Astrocyte of the hippocampus (primary cell): ENCODE measurements at regions not wholly inside any gene's neighbourhood (a gene's known extent, or its start where the extent isn't known, plus 50 kb on each side); places are given as distances from the start of the nearest gene placed in this dataset.

Source experiments
- DNase-seq: peaks from one replicate; pipeline ENCODE4 v3.0.0; 2011; ENCODE audit warnings: low read depth, low spot score

DNA sequence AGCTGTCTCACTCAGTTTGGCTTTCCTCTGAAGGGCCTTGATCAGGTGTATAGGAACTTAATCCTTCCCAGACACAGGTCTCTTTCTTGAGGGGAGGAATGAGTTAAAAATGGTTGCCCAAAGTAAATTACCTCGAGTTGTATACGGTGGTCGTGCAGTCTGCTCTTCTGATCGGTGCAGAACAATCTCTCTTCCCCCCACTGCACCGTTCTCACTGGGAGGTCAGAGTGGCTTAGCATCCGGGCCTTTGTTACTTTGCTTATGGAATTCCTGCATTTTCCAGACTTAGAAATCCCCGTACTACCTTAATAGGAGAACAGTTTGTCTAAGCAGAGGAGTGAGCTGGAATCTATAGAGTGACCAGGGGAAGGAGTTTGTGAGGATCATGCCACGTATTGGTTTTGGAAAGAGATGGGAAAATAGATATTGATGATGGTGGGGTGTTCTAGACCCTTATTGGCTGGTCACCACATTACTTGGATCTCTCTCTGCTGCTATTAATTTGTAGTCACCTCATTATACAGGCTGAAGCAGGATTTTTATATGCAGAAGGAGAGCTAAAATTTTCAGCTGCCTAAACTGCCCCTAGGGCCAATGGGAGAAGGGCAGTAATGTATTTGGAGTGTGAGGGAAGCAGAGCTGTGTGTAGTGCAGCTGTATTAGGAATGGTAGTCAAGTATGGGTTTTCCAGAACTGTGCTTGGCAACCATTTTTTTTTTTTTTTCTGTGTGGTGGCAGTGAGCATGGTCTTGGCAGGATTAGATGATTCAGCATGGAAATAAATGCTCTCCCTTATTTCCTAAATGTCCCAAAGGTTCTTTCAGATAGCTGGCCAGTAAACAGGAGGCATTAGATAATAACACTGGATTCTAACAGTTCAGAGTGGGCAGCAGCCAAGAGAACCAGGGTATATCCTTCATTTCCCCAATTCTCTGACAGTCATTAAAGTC, 81.5 kb downstream of the NDUFS5 start:
- peak; percentile 63 for DNase-seq

GRCh38 chr1:39109644-39110043, 83.5 kb downstream of the NDUFS5 start:
- DNase-seq, result no peak

- peak; percentile 91 for DNase-seq
Measured at GRCh38 chr1:39110325-39110851, 84.2 kb downstream of the NDUFS5 start.

GRCh38 chr1:39110882-39111281, 84.7 kb downstream of the NDUFS5 start:
- DNase-seq, result peak; percentile 83

- DNase-seq, result no peak
Measured at GRCh38 chr1:39113109-39113743, 87.1 kb downstream of the NDUFS5 start.

- DNase-seq, result peak; percentile 20
Measured at GRCh38 chr1:39115271-39116110, 89.0 kb upstream of the MACF1 start.

DNA sequence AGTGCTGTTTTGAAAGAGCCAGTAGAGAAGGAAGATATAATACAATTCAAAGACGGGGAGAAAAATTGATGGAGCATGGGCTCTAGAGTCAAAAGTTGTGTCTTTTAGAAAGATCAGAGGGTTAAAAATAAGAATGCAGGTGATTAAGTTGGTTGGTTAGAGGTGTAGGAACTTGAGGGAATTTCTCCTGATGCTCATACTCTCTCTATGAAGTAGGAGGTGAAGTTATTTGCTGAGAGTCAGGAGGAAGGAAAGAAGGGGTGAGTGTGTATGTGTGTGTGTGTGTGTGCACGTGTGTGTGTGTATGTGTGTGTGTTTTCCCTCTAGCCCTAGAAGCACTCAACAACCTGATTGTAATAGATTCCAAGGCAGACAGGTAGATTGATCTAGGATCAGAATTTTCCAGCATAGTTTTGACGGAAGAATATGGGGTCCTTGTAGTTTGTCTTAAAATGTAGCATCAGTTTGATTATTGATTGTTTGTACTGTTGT, 88.3 kb upstream of the MACF1 start:
- no peak for DNase-seq

- DNase-seq, result peak; percentile 65
Measured at GRCh38 chr1:39116860-39117728, 87.4 kb upstream of the MACF1 start.

DNA sequence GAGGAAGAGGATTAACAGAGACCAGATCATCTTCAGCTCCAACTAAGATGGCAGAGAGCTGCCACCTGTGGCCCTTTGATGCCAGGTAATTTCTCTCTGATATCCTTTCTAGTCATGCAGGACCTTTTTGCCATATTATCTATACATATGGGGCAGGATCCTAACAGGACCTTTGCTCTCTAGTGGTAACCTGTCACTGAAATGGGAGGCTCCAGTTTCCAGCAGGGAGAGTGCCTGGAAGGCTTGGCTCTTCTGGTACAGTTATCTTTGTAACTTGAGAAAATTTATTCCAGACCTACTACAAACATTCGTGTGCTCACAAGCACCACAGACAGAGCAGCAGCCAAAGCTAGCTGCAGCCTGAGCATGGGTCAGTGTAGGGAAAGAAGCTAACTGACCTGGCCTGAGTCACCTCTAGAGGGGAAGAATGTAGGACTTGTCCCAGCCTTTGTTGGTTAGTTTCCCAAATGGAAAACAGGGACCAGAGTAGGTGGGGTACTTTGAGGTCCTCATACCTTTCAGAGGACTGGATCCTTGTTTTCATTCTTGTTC, 86.5 kb upstream of the MACF1 start:
- DNase-seq, result no peak

GRCh38 chr1:39122056-39122455, 82.4 kb upstream of the MACF1 start:
- DNase-seq, result no peak

GRCh38 chr1:39124282-39124681, 80.2 kb upstream of the MACF1 start:
- no peak for DNase-seq

DNA sequence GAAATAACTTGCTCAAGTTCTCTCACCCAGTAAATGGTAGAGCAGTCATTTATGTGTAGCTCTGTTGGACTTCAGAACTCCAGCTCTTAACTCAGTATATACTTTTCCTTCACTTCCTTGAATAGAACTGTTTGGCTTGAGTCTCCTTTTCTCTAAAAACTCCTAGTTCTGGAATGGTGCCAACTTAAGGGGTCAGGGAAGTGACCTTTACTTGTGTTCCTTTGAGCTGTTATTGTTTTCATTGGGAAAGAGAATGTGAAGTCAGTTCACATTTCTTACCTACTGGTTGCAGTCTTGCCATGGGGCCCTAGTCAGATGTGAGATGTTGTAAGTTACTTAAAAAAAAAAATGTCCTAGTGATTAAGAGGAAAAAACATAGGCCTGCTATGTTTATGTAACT, 77.0 kb upstream of the MACF1 start:
- DNase-seq, result peak; percentile 29

DNA sequence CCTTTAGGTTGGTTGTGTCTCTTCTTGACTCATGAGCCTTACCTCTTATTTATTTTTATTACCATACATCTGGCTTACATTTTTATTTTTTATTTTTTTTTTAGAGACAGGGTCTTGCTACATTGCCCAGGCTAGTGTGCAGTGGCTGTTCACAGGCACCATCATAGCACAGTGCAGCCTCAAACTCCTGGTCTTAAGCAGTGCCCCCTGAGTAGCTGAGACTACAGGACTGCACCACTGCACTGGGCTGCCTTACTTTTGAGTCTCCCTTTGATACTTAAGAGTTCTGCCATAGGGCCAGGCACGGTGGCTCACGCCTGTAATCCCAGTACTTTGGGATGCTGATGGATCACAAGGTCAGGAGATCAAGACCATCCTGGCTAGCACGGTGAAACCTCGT, 76.4 kb upstream of the MACF1 start:
- DNase-seq, result no peak

DNA sequence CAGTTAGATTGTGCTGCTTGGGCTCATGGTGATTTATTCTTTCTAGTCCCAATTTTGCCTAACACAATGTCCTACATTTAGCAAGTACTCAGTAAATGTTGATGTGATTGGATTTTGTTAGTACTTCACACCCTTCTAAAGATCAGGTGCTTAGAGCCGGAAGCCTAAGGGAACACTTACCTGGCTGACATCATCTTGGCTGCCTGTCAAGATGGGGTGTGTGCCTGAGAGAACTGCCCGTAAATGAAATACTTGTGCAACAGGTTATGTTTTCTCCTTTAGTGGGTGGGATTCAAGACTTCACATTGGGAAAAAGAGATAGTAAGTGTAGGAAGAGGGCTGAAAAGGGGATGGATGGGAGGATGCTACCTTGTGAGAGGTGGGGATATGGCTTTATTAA, 75.5 kb upstream of the MACF1 start:
- DNase-seq, result no peak

- DNase-seq, result peak; percentile 40
Measured at GRCh38 chr1:39129514-39129913, 75.0 kb upstream of the MACF1 start.

DNA sequence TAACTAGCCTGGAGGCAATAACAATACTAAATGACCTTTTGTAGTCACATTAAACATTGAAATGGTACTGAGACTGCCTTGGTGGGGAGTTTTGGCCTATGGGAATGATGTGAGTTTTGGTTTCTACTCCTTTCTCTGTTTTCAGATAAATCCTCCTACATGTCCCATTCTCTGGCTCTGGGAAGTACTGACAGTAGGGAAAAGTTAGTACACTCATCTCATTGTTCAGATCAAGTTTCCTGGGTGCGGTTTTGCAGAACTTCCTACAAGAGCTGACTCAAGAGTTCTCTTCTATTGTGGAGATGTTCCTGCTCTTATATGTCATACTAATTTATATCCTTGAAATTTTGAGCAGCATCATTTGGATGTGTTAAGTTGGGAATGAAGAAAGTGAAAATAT, 74.2 kb upstream of the MACF1 start:
- peak; percentile 34 for DNase-seq

- no peak for DNase-seq
Measured at GRCh38 chr1:39131940-39132339, 72.6 kb upstream of the MACF1 start.

GRCh38 chr1:39132505-39133339, 71.8 kb upstream of the MACF1 start:
- peak; percentile 55 for DNase-seq

- no peak for DNase-seq
Measured at GRCh38 chr1:39133340-39133684, 71.2 kb upstream of the MACF1 start.
